CD4-positive, alpha-beta memory T cell (primary cell): ENCODE measurements at regions not wholly inside any gene's neighbourhood (a gene's known extent, or its start where the extent isn't known, plus 50 kb on each side); places are given as distances from the start of the nearest gene placed in this dataset.

Experiments used
- CTCF ChIA-PET: fragments of 350-600 bp; sonication (Branson Sonifier 250); formaldehyde crosslinking; loops from one replicate; lab custom pipeline; 2021; ENCODE audit warnings: inconsistent platforms; ENCODE audit not compliant: partially characterized antibody; lab: Charles Lee
- POLR2A ChIA-PET: fragments of 350-600 bp; sonication (Branson Sonifier 250); formaldehyde crosslinking; loops from one replicate; lab custom pipeline; 2021; ENCODE audit not compliant: partially characterized antibody; lab: Charles Lee
- DNase-seq, 5 donors: peaks; one replicate each; pipeline versions ENCODE4 v3.0.0 to v3.0.0-alpha.2; 2020 to 2022; ENCODE audit warnings: mixed read lengths in 1 of 5
- H3K27ac ChIP-seq: one replicate; pipeline ENCODE4 v1.7.0; 2013; ENCODE audit warnings: low read depth, low read length
- H3K27me3 ChIP-seq: 2 replicates; pipeline ENCODE4 v1.7.0; 2013; ENCODE audit warnings: mild to moderate bottlenecking, low read length, moderate library complexity; ENCODE audit not compliant: insufficient read depth
- H3K36me3 ChIP-seq: 2 replicates; pipeline ENCODE4 v1.7.0; 2013; ENCODE audit warnings: mild to moderate bottlenecking, low read length, moderate library complexity; ENCODE audit not compliant: insufficient read depth
- H3K4me1 ChIP-seq: 2 replicates; pipeline ENCODE4 v1.7.0; 2013; ENCODE audit warnings: mild to moderate bottlenecking, low read length, moderate library complexity; ENCODE audit not compliant: insufficient read depth
- H3K4me3 ChIP-seq, 2 donors: one replicate each; pipeline ENCODE4 v1.7.0; 2013; ENCODE audit warnings: low read length in 2 of 2, mild to moderate bottlenecking in 1 of 2
- H3K9me3 ChIP-seq, 2 donors: one replicate each; pipeline ENCODE4 v1.7.0; 2013; ENCODE audit warnings: low read length in 2 of 2, control low read depth in 1 of 2; ENCODE audit not compliant: control insufficient read depth in 1 of 2
- H3K27ac Mint-ChIP-seq, 7 donors: one replicate each; pipeline ENCODE4 v1.8.0; 2020 to 2021; ENCODE audit warnings: mixed read lengths in 7 of 7, mild to moderate bottlenecking in 6 of 7, inconsistent platforms in 3 of 7, moderate library complexity in 3 of 7
- H3K27me3 Mint-ChIP-seq, 2 donors: one replicate each; pipeline ENCODE4 v1.8.0; 2020 to 2021; ENCODE audit warnings: mixed read lengths in 2 of 2
- H3K36me3 Mint-ChIP-seq, 2 donors: one replicate each; pipeline ENCODE4 v1.8.0; 2020 to 2021; ENCODE audit warnings: mixed read lengths in 2 of 2, inconsistent platforms in 1 of 2, mild to moderate bottlenecking in 1 of 2
- H3K4me1 Mint-ChIP-seq, 4 donors: one replicate each; pipeline ENCODE4 v1.8.0; 2020 to 2021; ENCODE audit warnings: mixed read lengths in 4 of 4, mild to moderate bottlenecking in 1 of 4
- H3K4me3 Mint-ChIP-seq, 8 donors: one replicate each; pipeline ENCODE4 v1.8.0; 2020 to 2021; ENCODE audit warnings: mixed read lengths in 8 of 8, mild to moderate bottlenecking in 7 of 8, moderate library complexity in 6 of 8, inconsistent platforms in 3 of 8
- H3K9me3 Mint-ChIP-seq, 8 donors: one replicate each; pipeline ENCODE4 v1.8.0; 2020 to 2021; ENCODE audit warnings: mixed read lengths in 8 of 8, mild to moderate bottlenecking in 5 of 8, inconsistent platforms in 3 of 8, moderate library complexity in 1 of 8
- intact Hi-C: fragments of 100-400 bp; cut with micrococcal nuclease; formaldehyde crosslinking; loops from one replicate; pipeline ENCODE4 v1.15.1; 2023

- Histone ChIP-seq H3K4me3 (no peak overlapping the region), H3K36me3 (no peaks in the 10 kb centered on the region), H3K27me3 (no peaks in the 10 kb centered on the region), H3K4me1 (no peaks in the 10 kb centered on the region), H3K9me3 (no peaks in the 10 kb centered on the region), H3K27ac (no peak overlapping the region)
- H3K4me1 Mint-ChIP-seq: no peaks in the 10 kb centered on the region
- ChIA-PET CTCF (no interaction called here), POLR2A (no interaction called here)
- intact Hi-C loops: no loop called here
- DNase-seq: no peak
- H3K27ac Mint-ChIP-seq: no peak overlapping the region
- H3K27me3 Mint-ChIP-seq: no peaks in the 10 kb centered on the region
- peaks cover 0 to 11% (median 5%) of the 10 kb centered on the region in 8 donors for H3K9me3 Mint-ChIP-seq
- H3K4me3 Mint-ChIP-seq: no peak overlapping the region
- no peaks in the 10 kb centered on the region for H3K36me3 Mint-ChIP-seq
These were observed 145.7 kb upstream of the LUZP2 start for GRCh38 chr11:24351179-24351578.

GRCh38 chr11:24356501-24356900, 140.4 kb upstream of the LUZP2 start:
- Mint-ChIP-seq H3K27me3 (no peaks in the 10 kb centered on the region), H3K9me3 (peaks cover 0 to 11% (median 7%) of the 10 kb centered on the region in 8 donors), H3K27ac (no peak overlapping the region), H3K4me1 (no peaks in the 10 kb centered on the region), H3K4me3 (no peak overlapping the region), H3K36me3 (no peaks in the 10 kb centered on the region)
- ChIA-PET POLR2A (no interaction called here), CTCF (no interaction called here)
- intact Hi-C loops: no loop called here
- H3K36me3 ChIP-seq: no peaks in the 10 kb centered on the region
- no peaks in the 10 kb centered on the region for H3K9me3 ChIP-seq
- H3K4me3 ChIP-seq: no peak overlapping the region
- H3K27ac ChIP-seq: no peak overlapping the region
- H3K27me3 ChIP-seq: no peaks in the 10 kb centered on the region
- DNase-seq: no peak
- no peaks in the 10 kb centered on the region for H3K4me1 ChIP-seq

GRCh38 chr11:24357620-24358410, 139.0 kb upstream of the LUZP2 start:
- ChIA-PET POLR2A (no interaction called here), CTCF (no interaction called here)
- H3K27me3 Mint-ChIP-seq: no peaks in the 10 kb centered on the region

GRCh38 chr11:24372491-24372890, 124.4 kb upstream of the LUZP2 start:
- no peaks in the 10 kb centered on the region for H3K27me3 Mint-ChIP-seq
- intact Hi-C loops: no loop called here
- no peak for DNase-seq
- ChIA-PET CTCF (no interaction called here), POLR2A (no interaction called here)
- Histone ChIP-seq H3K27me3 (no peaks in the 10 kb centered on the region), H3K9me3 (no peaks in the 10 kb centered on the region), H3K4me1 (no peaks in the 10 kb centered on the region), H3K4me3 (no peak overlapping the region), H3K36me3 (no peaks in the 10 kb centered on the region), H3K27ac (no peak overlapping the region)
- H3K36me3 Mint-ChIP-seq: no peaks in the 10 kb centered on the region
- H3K4me1 Mint-ChIP-seq: no peaks in the 10 kb centered on the region
- no peak overlapping the region for H3K4me3 Mint-ChIP-seq
- no peak overlapping the region for H3K27ac Mint-ChIP-seq
- H3K9me3 Mint-ChIP-seq: peaks cover 3 to 19% (median 11%) of the 10 kb centered on the region in 8 donors

More at GRCh38 chr11:24357620-24358410, 139.0 kb upstream of the LUZP2 start:
- intact Hi-C loops: no loop called here
- Mint-ChIP-seq H3K36me3 (no peaks in the 10 kb centered on the region), H3K4me1 (no peaks in the 10 kb centered on the region), H3K4me3 (no peak overlapping the region), H3K27ac (no peak overlapping the region), H3K9me3 (peaks cover 0 to 13% (median 7%) of the 10 kb centered on the region in 8 donors)
- H3K27me3 ChIP-seq: no peaks in the 10 kb centered on the region
- no peaks in the 10 kb centered on the region for H3K4me1 ChIP-seq
- DNase-seq: no peak
- no peaks in the 10 kb centered on the region for H3K36me3 ChIP-seq
- H3K27ac ChIP-seq: no peak overlapping the region
- H3K4me3 ChIP-seq: no peak overlapping the region
- no peaks in the 10 kb centered on the region for H3K9me3 ChIP-seq

GRCh38 chr11:24373516-24373915, 123.3 kb upstream of the LUZP2 start:
- Histone ChIP-seq H3K27me3 (no peaks in the 10 kb centered on the region), H3K36me3 (no peaks in the 10 kb centered on the region), H3K4me3 (no peak overlapping the region), H3K9me3 (no peaks in the 10 kb centered on the region), H3K27ac (no peak overlapping the region), H3K4me1 (no peaks in the 10 kb centered on the region)
- Mint-ChIP-seq H3K27me3 (no peaks in the 10 kb centered on the region), H3K4me1 (no peaks in the 10 kb centered on the region), H3K27ac (no peak overlapping the region), H3K9me3 (peaks cover 3 to 19% (median 13%) of the 10 kb centered on the region in 8 donors), H3K36me3 (no peaks in the 10 kb centered on the region), H3K4me3 (no peak overlapping the region)
- intact Hi-C loops: no loop called here
- ChIA-PET POLR2A (no interaction called here), CTCF (no interaction called here)
- no peak for DNase-seq

GRCh38 chr11:24375351-24375750, 121.5 kb upstream of the LUZP2 start:
- Histone ChIP-seq H3K4me3 (no peak overlapping the region), H3K4me1 (no peaks in the 10 kb centered on the region), H3K36me3 (no peaks in the 10 kb centered on the region), H3K27me3 (no peaks in the 10 kb centered on the region), H3K27ac (no peak overlapping the region), H3K9me3 (no peaks in the 10 kb centered on the region)
- H3K4me3 Mint-ChIP-seq: no peak overlapping the region
- intact Hi-C loops: no loop called here
- H3K36me3 Mint-ChIP-seq: no peaks in the 10 kb centered on the region
- CTCF ChIA-PET: no interaction called here
- no peak for DNase-seq
- no peaks in the 10 kb centered on the region for H3K4me1 Mint-ChIP-seq
- POLR2A ChIA-PET: no interaction called here
- no peaks in the 10 kb centered on the region for H3K27me3 Mint-ChIP-seq
- no peak overlapping the region for H3K27ac Mint-ChIP-seq
- peaks cover 3 to 14% (median 12%) of the 10 kb centered on the region in 8 donors for H3K9me3 Mint-ChIP-seq

GRCh38 chr11:24375931-24376330, 120.9 kb upstream of the LUZP2 start:
- no peak for DNase-seq
- peaks cover 3 to 14% (median 11%) of the 10 kb centered on the region in 8 donors for H3K9me3 Mint-ChIP-seq
- no peaks in the 10 kb centered on the region for H3K4me1 Mint-ChIP-seq
- CTCF ChIA-PET: no interaction called here
- POLR2A ChIA-PET: no interaction called here
- intact Hi-C loops: no loop called here
- no peaks in the 10 kb centered on the region for H3K27me3 Mint-ChIP-seq
- Histone ChIP-seq H3K4me1 (no peaks in the 10 kb centered on the region), H3K36me3 (no peaks in the 10 kb centered on the region), H3K9me3 (no peaks in the 10 kb centered on the region), H3K27ac (no peak overlapping the region), H3K4me3 (no peak overlapping the region), H3K27me3 (no peaks in the 10 kb centered on the region)
- H3K36me3 Mint-ChIP-seq: no peaks in the 10 kb centered on the region
- no peak overlapping the region for H3K27ac Mint-ChIP-seq
- no peak overlapping the region for H3K4me3 Mint-ChIP-seq
